LNCaP clone FGC (cell line): ENCODE measurements at regions not wholly inside any gene's neighbourhood (a gene's known extent, or its start where the extent isn't known, plus 50 kb on each side); places are given as distances from the start of the nearest gene placed in this dataset.

Source experiments
- DNase-seq: peaks from one replicate; pipeline ENCODE4 v3.0.0-alpha.2; 2011; ENCODE audit warnings: low read depth
- H3K4me3 ChIP-seq: 2 replicates; pipeline ENCODE4 v1.5.1; 2011; ENCODE audit warnings: mild to moderate bottlenecking, low read depth, low read length, control low read depth
- TF ChIP-seq, protein P1 (sequence below): IDR thresholded peaks from 2 replicates; pipeline ENCODE4 v1.5.1; 2012; ENCODE audit warnings: mild to moderate bottlenecking; ENCODE audit not compliant: control insufficient read depth, insufficient read depth; ENCODE audit errors: extremely low read depth

DNA sequence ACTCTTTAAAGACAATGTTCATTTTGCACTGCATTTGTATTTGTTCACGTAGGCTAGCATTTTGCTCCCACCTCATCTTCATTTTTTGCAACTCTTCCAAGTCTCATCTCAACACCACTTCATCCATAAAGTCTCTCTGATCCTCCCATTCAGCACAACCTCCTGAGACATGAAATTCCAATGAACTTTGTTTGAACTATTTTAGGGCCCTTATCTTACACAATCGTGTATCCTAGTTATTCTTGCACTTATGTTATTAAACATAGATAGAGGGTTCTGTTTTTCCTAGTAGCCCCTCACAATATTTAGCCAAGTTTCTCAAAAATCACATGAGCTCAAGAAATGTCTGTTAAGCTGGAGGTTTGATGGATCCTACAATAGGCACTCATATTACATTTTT, 500.5 kb upstream of the ADAMTS5 start:
- no peak for DNase-seq
- H3K4me3 ChIP-seq, result no peak overlapping the region
- TF ChIP-seq, protein P1, sequence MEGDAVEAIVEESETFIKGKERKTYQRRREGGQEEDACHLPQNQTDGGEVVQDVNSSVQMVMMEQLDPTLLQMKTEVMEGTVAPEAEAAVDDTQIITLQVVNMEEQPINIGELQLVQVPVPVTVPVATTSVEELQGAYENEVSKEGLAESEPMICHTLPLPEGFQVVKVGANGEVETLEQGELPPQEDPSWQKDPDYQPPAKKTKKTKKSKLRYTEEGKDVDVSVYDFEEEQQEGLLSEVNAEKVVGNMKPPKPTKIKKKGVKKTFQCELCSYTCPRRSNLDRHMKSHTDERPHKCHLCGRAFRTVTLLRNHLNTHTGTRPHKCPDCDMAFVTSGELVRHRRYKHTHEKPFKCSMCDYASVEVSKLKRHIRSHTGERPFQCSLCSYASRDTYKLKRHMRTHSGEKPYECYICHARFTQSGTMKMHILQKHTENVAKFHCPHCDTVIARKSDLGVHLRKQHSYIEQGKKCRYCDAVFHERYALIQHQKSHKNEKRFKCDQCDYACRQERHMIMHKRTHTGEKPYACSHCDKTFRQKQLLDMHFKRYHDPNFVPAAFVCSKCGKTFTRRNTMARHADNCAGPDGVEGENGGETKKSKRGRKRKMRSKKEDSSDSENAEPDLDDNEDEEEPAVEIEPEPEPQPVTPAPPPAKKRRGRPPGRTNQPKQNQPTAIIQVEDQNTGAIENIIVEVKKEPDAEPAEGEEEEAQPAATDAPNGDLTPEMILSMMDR, result no peak

DNA sequence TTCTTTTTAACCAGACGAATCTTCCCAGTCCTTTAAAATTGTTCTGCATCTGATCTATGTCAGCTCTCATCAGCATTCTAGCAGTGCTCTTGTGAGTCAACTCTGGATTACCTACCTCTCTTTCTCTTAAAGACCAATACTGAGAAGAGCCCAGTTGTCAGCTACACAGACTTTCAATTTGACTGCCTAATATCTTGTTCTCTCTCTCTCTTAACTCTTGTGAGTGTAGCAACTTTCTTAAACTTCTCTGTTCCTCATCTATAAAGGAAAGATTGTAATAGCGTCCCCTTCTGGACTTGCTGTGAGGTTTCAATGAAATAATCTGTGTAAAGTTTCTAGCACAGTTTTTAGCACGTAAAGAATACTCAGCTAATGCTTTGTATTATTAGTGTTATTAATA, 499.3 kb upstream of the ADAMTS5 start:
- no peak for DNase-seq
- TF ChIP-seq, protein P1, result 0 out of 2 replicates have a peak, but pooled peaks have one; percentile 4

DNA sequence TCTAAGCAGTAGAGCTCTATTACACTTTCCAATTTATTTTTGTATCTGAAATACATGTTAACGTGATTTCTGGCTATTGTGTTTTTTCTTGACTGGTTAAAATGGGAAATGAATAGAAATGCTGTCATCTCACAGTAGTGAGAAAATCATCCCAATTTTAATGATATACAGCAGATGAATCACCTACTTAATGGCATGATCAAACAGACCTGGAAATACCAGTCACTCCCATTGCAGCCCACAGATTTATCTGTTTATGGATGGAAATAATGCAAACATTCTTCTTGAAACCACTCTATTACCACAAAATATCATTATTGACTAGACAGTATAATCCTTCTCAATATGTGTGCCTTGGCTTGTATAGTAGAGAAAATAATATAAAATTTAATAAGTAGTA, 497.8 kb upstream of the ADAMTS5 start:
- no peak for DNase-seq
- TF ChIP-seq, protein P1, result no peak
- H3K4me3 ChIP-seq, result no peak overlapping the region

More for the DNA sequence above, 499.3 kb upstream of the ADAMTS5 start:
- H3K4me3 ChIP-seq, result no peak overlapping the region

DNA sequence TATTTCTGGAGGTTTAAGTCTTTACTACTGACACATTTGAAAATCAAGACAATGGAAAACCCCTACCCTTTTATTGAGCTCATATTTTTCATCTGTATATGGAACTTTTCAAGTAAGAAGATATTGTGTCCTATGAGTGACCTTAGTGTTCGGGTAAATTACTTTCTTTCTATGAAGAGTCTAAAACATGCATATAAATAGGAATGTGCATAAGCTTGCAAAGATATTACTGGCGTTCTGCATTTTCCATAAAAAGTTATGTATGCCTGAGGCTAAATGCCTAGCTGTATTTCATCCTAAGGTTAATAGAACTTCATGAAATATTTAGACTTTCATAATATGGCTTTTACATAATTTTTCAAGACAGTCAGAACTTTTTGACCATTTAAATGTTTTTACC, 495.8 kb upstream of the ADAMTS5 start:
- no peak for DNase-seq
- TF ChIP-seq, protein P1, result no peak
- no peak overlapping the region for H3K4me3 ChIP-seq

DNA sequence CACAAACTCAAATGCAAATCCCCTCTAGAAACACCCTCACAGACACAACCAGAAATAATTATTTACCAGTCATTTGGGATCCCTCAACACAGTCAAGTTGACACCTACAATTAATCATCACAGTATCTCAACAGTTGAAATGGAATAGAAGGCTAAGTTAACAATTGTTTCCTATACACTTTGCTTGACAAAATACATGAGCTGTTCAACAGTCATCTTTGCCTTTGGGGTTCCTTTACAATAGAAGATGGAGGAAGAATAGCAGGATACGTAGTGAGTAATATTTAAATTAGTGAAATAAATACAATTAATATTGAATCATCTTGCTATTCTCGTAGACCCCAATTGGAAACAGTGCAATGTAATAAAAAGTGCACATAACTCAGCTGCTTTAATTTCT, 487.3 kb upstream of the ADAMTS5 start:
- TF ChIP-seq, protein P1, result no peak
- H3K4me3 ChIP-seq, result no peak overlapping the region
- DNase-seq, result no peak

DNA sequence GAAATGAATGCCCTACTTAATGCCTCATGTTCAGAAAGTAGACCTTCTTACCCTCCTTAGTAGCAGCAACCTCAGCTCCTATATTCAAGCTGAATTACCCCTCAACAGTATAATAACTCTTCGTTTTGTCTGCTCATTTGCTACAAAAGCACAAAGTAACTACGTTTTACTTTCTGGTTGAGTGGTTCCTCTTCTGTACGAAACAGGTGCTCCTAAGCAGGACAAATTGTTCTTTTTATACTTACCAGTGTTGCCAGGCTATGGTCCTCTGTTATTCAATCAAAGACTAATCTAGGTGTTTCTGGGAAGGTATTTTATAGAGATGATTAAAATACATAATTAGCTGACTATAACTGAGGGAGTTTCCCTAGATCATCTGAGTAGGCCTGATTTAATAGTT, 484.2 kb upstream of the ADAMTS5 start:
- DNase-seq, result no peak
- TF ChIP-seq, protein P1, result no peak
- no peak overlapping the region for H3K4me3 ChIP-seq

DNA sequence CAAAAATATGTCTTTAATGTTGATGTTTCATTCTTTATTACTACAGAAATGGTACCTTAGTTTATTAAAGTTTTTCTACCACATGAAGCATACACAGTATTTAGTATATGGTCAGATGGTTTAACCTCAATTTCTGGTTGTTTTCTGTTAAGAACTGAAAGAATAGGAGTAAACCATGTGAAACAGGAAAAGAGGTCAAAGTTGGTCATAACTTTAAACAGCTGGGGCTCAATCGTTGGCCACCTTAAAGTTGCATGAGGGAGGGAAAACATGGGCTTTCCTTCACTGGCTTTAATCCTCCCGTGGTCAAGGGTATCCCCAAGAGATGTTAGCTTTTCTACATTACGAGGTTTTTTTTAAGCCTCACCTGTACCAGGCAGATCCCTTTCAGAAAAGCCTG, 483.3 kb upstream of the ADAMTS5 start:
- no peak overlapping the region for H3K4me3 ChIP-seq
- TF ChIP-seq, protein P1, result no peak
- no peak for DNase-seq
